ENCODE measurements at regions not wholly inside any gene's neighbourhood (a gene's known extent, or its start where the extent isn't known, plus 50 kb on each side); places are given as distances from the start of the nearest gene placed in this dataset.
"Not testable (repeated sequence)": the region's sequence is repeated elsewhere in the genome, so short reads cannot be mapped to it uniquely, and the experiment has no call there.

DNA sequence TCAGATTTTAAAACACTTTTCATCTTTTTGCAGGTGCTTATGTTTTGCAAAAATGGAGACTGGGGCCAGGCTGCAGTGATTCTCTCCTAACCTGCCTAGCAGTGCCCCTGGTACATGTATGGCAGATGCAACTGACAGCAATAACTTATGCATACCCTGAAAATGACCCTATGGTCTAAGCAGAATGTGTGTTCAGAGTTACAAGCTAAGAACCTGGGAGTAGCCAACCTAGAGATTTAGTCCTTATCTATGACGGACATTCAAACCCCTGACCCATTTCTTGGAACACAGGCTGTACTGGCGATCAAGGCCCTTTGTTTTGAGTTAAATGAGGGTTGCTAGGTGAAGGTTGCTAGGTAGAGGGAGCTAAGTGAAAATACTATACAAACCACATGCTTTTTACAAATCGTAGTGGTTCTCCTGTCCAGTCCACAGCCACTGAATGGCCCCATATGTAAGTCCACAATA lies 184.9 kb upstream of the SESN3 start:
- no peaks in the 10 kb centered on the region for H3K9me3 ChIP-seq
- TF ChIP-seq EP300 (IDR thresholded peaks at IDR 0.05) (no peak), POLR2A (IDR thresholded peaks at IDR 0.05) (no peak), POLR2AphosphoS5 (IDR thresholded peaks at IDR 0.05) (no peak)
- TF ChIP-seq, protein P1, sequence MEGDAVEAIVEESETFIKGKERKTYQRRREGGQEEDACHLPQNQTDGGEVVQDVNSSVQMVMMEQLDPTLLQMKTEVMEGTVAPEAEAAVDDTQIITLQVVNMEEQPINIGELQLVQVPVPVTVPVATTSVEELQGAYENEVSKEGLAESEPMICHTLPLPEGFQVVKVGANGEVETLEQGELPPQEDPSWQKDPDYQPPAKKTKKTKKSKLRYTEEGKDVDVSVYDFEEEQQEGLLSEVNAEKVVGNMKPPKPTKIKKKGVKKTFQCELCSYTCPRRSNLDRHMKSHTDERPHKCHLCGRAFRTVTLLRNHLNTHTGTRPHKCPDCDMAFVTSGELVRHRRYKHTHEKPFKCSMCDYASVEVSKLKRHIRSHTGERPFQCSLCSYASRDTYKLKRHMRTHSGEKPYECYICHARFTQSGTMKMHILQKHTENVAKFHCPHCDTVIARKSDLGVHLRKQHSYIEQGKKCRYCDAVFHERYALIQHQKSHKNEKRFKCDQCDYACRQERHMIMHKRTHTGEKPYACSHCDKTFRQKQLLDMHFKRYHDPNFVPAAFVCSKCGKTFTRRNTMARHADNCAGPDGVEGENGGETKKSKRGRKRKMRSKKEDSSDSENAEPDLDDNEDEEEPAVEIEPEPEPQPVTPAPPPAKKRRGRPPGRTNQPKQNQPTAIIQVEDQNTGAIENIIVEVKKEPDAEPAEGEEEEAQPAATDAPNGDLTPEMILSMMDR (IDR thresholded peaks at IDR 0.05) = no peak
- H3K4me1 ChIP-seq = peaks cover 0 to 14% (median 0%) of the 10 kb centered on the region in 3 donors
- no peak overlapping the region for H3K4me3 ChIP-seq
- H3K27ac ChIP-seq = no peak overlapping the region
- no peaks in the 10 kb centered on the region for H3K27me3 ChIP-seq
- no peaks in the 10 kb centered on the region for H3K36me3 ChIP-seq
- no peak for ATAC-seq
- WGBS, 2 donors (ENCODE audit: low coverage in 1 of 2) = 17 to 18% methylated on average over 3 of the region's 3 CpGs

DNA sequence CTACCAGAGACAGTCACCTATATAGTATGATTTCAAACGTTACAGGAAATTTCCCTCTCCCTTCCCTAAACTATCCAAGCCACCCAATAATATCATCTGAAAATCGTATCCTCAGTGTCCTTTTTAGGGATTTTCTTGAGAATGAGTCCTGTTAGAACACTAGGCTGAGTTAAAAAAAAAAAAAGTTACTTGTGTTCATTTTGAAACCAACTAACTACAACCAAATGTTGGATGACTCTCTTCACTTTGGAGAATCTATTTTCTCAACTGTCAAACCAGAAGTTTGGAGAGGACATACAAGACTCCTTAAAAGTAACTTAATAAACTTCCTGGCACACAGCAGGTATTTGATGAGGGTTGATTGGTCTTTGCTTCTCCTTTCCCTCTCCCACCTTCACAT lies 183.2 kb upstream of the SESN3 start:
- TF ChIP-seq POLR2A (IDR thresholded peaks at IDR 0.05) (no peak), EP300 (IDR thresholded peaks at IDR 0.05) (no peak), POLR2AphosphoS5 (IDR thresholded peaks at IDR 0.05) (no peak)
- TF ChIP-seq, protein P1 (IDR thresholded peaks at IDR 0.05) = no peak
- H3K4me3 ChIP-seq = no peak overlapping the region
- no peak for ATAC-seq

DNA sequence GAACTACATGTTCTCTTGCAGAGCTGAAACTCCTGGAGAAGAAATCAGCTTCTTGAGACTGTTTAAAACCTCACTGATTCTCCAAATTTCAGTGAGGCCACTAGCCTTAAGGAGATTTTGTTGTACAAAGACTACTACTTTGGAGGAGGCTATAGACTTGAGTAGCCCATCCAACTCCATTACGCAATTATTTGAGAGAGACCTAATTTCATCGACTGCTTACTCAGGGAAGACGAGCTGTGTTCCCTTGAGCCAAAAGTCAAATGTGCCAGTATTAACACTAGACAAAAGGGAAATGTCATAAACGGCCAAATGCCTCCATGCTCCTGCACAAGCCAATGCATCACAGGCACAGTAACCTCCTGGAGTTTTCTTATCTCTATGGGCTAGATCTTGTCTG lies 182.8 kb upstream of the SESN3 start:
- Histone ChIP-seq H3K27me3 (no peaks in the 10 kb centered on the region), H3K9me3 (no peaks in the 10 kb centered on the region), H3K36me3 (no peaks in the 10 kb centered on the region), H3K27ac (no peak overlapping the region), H3K4me1 (peaks cover 0 to 14% (median 0%) of the 10 kb centered on the region in 3 donors), H3K4me3 (no peak overlapping the region)
- no peak for TF ChIP-seq POLR2A (IDR thresholded peaks at IDR 0.05)
- no peak for TF ChIP-seq POLR2AphosphoS5 (IDR thresholded peaks at IDR 0.05)
- TF ChIP-seq EP300 (IDR thresholded peaks at IDR 0.05) = no peak
- no peak for ATAC-seq
- WGBS, 2 donors (ENCODE audit: low coverage in 1 of 2) = 43 to 77% methylated on average over 4 of the region's 4 CpGs

More for the DNA sequence above, 183.2 kb upstream of the SESN3 start:
- Histone ChIP-seq H3K36me3 (no peaks in the 10 kb centered on the region), H3K27ac (no peak overlapping the region), H3K27me3 (no peaks in the 10 kb centered on the region), H3K9me3 (no peaks in the 10 kb centered on the region), H3K4me1 (peaks cover 0 to 14% (median 0%) of the 10 kb centered on the region in 3 donors)
- WGBS, 2 donors (ENCODE audit: low coverage in 1 of 2) = 67 to 95% methylated on average over 2 of the region's 2 CpGs

DNA sequence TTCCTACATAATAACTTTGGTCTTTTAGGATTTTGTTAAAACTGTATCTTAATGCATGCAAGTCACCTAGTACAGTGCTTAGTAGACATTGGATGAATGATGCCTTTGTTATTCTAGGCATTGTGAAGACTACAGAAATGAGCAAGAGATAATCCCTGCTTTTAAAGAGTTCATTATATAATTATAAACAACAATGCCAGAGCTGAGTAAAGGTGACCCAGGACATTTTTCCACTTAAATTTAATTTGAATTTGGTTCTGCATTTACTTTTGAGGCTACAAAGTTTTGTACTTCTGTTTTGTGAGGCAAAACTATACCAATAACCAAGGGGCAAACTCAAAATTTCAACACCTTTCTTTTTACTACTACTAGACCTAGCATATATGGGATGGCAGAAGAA lies 182.0 kb upstream of the SESN3 start:
- Histone ChIP-seq H3K4me1 (peaks cover 0 to 14% (median 0%) of the 10 kb centered on the region in 3 donors), H3K27me3 (no peaks in the 10 kb centered on the region), H3K36me3 (no peaks in the 10 kb centered on the region), H3K9me3 (no peaks in the 10 kb centered on the region), H3K4me3 (no peak overlapping the region), H3K27ac (no peak overlapping the region)
- no peak for ATAC-seq
- TF ChIP-seq EP300 (IDR thresholded peaks at IDR 0.05) (no peak), POLR2AphosphoS5 (IDR thresholded peaks at IDR 0.05) (no peak), POLR2A (IDR thresholded peaks at IDR 0.05) (no peak)
- TF ChIP-seq, protein P1 (IDR thresholded peaks at IDR 0.05) = no peak

DNA sequence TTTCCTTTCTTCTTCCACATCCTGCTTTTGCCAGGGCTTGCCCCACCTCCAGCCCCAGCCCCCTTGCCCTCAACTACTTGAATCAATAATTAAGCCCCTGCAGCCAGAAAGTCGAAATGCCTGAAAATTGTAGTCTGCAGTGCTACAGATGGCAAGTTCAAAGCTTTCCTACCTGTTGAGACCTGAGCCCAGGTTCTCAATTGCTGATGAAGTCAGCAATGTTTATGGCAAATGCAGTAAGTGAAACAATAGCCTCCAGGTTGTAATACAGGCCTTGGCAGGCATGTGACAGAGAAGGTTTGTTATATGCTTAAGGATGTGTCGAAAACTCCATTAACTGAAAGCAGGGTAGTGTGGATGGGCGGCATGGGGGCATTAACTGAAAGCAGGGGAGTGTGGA lies 181.1 kb upstream of the SESN3 start:
- Histone ChIP-seq H3K4me3 (no peak overlapping the region), H3K36me3 (no peaks in the 10 kb centered on the region), H3K9me3 (no peaks in the 10 kb centered on the region), H3K27ac (no peak overlapping the region), H3K4me1 (peaks cover 0 to 14% (median 0%) of the 10 kb centered on the region in 3 donors), H3K27me3 (no peaks in the 10 kb centered on the region)
- ATAC-seq = no peak
- 81% methylated on average over 3 of the region's 3 CpGs; no CpG with 5 or more reads in 1 of the 2 donors for WGBS, 2 donors (ENCODE audit: low coverage in 1 of 2)
- TF ChIP-seq EP300 (IDR thresholded peaks at IDR 0.05) (no peak), POLR2A (IDR thresholded peaks at IDR 0.05) (no peak), POLR2AphosphoS5 (IDR thresholded peaks at IDR 0.05) (no peak)
- TF ChIP-seq, protein P1 (IDR thresholded peaks at IDR 0.05) = no peak

DNA sequence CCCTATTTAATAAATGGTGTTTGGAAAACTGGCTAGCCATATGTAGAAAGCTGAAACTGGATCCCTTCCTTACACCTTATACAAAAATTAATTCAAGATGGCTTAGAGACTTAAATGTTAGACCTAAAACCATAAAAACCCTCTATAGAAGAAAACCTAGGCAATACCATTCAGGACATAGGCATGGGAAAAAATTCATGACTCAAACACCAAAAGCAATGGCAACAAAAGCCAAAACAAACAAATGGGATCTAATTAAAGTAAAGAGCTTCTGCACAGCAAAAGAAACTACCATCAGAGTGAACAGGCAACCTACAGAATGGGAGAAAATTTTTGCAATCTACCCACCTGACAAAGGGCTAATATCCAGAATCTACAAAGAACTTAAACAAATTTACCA lies 179.7 kb upstream of the SESN3 start:
- H3K4me3 ChIP-seq, H3K4me1 ChIP-seq, H3K36me3 ChIP-seq, H3K27me3 ChIP-seq, H3K9me3 ChIP-seq, H3K27ac ChIP-seq, ATAC-seq: not testable (repeated sequence)
